MCF 10A (cell line): ENCODE measurements at regions not wholly inside any gene's neighbourhood (a gene's known extent, or its start where the extent isn't known, plus 50 kb on each side); places are given as distances from the start of the nearest gene placed in this dataset.

Experiments used
- BruUV-seq: library from RNA; stranded (reverse); fragments of 400-500 nt; replicated peaks from 2 replicates; lab custom pipeline; 2021; lab: Mats Ljungman, UMichigan
- CTCF ChIA-PET: fragments of 300-600 bp; sonication (Branson Sonifier 250); formaldehyde crosslinking; extraction: SDS; loops from one replicate; lab custom pipeline; 2021; ENCODE audit warnings: antibody characterized with exemption, inconsistent platforms; lab: Yijun Ruan, JAX
- POLR2A ChIA-PET: fragments of 300-600, 350-650 bp; sonication (Branson Sonifier 250); formaldehyde crosslinking; extraction: SDS; loops from one replicate; lab custom pipeline; 2020; ENCODE audit warnings: antibody characterized with exemption, inconsistent platforms; lab: Yijun Ruan, JAX
- DNase-seq: peaks from one replicate; pipeline ENCODE4 v3.0.0-alpha.2; 2018; ENCODE audit not compliant: unreplicated experiment
- H3K27ac Mint-ChIP-seq: one replicate; pipeline ENCODE4 v1.8.0; 2022; ENCODE audit warnings: mild to moderate bottlenecking, low read depth, mixed read lengths; ENCODE audit not compliant: unreplicated experiment
- H3K27me3 Mint-ChIP-seq: one replicate; pipeline ENCODE4 v1.8.0; 2022; ENCODE audit warnings: mixed read lengths; ENCODE audit not compliant: insufficient read depth, unreplicated experiment
- H3K36me3 Mint-ChIP-seq: one replicate; pipeline ENCODE4 v1.8.0; 2022; ENCODE audit warnings: mild to moderate bottlenecking, moderate library complexity, mixed read lengths; ENCODE audit not compliant: insufficient read depth, unreplicated experiment
- H3K4me1 Mint-ChIP-seq: one replicate; pipeline ENCODE4 v1.8.0; 2022; ENCODE audit warnings: mixed read lengths; ENCODE audit not compliant: insufficient read depth, unreplicated experiment
- H3K4me3 Mint-ChIP-seq: one replicate; pipeline ENCODE4 v1.8.0; 2022; ENCODE audit warnings: mild to moderate bottlenecking, moderate library complexity, mixed read lengths; ENCODE audit not compliant: unreplicated experiment
- H3K9me3 Mint-ChIP-seq: one replicate; pipeline ENCODE4 v1.8.0; 2022; ENCODE audit warnings: mixed read lengths; ENCODE audit not compliant: unreplicated experiment
- intact Hi-C: fragments of 100-400 bp; cut with micrococcal nuclease; formaldehyde crosslinking; loops from 2 replicates; pipeline ENCODE4 v1.14.1; 2022
- TF ChIP-seq, protein P1 (sequence below): fragments of 200-600 bp; IDR thresholded peaks from one replicate; pipeline ENCODE4 v1.8.0; 2022; ENCODE audit warnings: antibody characterized with exemption, mild to moderate bottlenecking; ENCODE audit not compliant: unreplicated experiment

DNA sequence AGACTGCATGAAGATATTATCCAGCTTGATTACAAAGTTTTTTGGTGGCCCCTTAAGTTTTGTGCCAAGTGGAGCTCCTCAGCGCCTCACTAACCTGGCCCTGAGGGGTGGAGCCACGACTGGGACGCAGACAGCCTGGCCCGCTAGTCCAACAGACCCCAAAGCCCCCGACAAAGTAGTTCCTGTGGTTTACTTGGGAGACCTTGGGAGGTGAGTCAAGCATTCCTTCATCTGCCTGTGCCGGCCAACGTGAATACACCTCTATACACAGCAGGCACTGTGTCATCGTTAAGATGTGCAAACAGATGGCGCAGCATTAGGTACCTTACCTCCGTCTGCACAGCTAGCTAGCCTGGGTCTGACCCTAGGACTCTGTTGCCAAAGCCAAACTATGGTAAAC lies 55.0 kb upstream of the LAMA1 start:
- ChIA-PET POLR2A (no interaction called here), CTCF (interaction anchor here (0.6 to 1.3 kb wide), 5 partner anchors 18 to 1797 kb away, joined by 3 to 5 read pairs (median 3); no protein-coding TSS in a partner anchor)
- Mint-ChIP-seq H3K4me3 (no peak overlapping the region), H3K4me1 (no peaks in the 10 kb centered on the region), H3K9me3 (no peaks in the 10 kb centered on the region), H3K27me3 (no peaks in the 10 kb centered on the region), H3K36me3 (no peaks in the 10 kb centered on the region), H3K27ac (no peak overlapping the region)
- TF ChIP-seq, protein P1, sequence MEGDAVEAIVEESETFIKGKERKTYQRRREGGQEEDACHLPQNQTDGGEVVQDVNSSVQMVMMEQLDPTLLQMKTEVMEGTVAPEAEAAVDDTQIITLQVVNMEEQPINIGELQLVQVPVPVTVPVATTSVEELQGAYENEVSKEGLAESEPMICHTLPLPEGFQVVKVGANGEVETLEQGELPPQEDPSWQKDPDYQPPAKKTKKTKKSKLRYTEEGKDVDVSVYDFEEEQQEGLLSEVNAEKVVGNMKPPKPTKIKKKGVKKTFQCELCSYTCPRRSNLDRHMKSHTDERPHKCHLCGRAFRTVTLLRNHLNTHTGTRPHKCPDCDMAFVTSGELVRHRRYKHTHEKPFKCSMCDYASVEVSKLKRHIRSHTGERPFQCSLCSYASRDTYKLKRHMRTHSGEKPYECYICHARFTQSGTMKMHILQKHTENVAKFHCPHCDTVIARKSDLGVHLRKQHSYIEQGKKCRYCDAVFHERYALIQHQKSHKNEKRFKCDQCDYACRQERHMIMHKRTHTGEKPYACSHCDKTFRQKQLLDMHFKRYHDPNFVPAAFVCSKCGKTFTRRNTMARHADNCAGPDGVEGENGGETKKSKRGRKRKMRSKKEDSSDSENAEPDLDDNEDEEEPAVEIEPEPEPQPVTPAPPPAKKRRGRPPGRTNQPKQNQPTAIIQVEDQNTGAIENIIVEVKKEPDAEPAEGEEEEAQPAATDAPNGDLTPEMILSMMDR: no peak
- no TSS peak for BruUV-seq
- intact Hi-C loops: no loop called here
- DNase-seq: no peak

- TF ChIP-seq, protein P1: no peak
- DNase-seq: no peak
- no peaks in the 10 kb centered on the region for H3K9me3 Mint-ChIP-seq
- no peak overlapping the region for H3K27ac Mint-ChIP-seq
- no peaks in the 10 kb centered on the region for H3K27me3 Mint-ChIP-seq
- BruUV-seq: no TSS peak
- ChIA-PET POLR2A (no interaction called here), CTCF (no interaction called here)
- no peaks in the 10 kb centered on the region for H3K36me3 Mint-ChIP-seq
- no peaks in the 10 kb centered on the region for H3K4me1 Mint-ChIP-seq
- no peak overlapping the region for H3K4me3 Mint-ChIP-seq
- intact Hi-C loops: no loop called here
Measured at GRCh38 chr18:7170292-7170691, 52.7 kb upstream of the LAMA1 start.

GRCh38 chr18:7169601-7170000 lies 52.0 kb upstream of the LAMA1 start:
- intact Hi-C loops: no loop called here
- Mint-ChIP-seq H3K9me3 (no peaks in the 10 kb centered on the region), H3K27ac (no peak overlapping the region), H3K27me3 (no peaks in the 10 kb centered on the region), H3K4me1 (no peaks in the 10 kb centered on the region), H3K36me3 (no peaks in the 10 kb centered on the region), H3K4me3 (no peak overlapping the region)
- ChIA-PET CTCF (interaction anchor here (1.5 kb wide), 1 partner anchor 147 kb away, joined by 4 read pairs; no protein-coding TSS in a partner anchor), POLR2A (interaction anchor here (0.9 kb wide), 1 partner anchor 36 kb away, joined by 4 read pairs; no protein-coding TSS in a partner anchor)
- BruUV-seq: no TSS peak
- DNase-seq: no peak
- TF ChIP-seq, protein P1: no peak

DNA sequence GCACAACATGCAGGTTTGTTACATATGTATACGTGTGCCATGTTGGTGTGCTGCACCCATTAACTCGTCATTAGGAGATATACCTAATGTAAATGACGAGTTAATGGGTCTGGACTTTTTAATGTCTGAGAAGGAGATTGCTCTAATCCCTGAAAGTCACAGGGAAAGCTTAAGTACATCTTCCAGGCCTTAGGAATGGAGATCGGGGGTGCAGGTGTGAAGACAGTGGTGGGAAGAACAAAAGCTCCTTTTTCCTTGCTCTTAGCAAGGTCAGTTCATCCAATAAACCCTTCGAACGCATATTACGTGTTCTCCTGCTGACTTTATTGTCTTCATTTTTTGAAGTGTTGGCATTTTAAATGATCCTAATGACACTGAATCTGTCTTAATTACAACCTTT lies 50.8 kb upstream of the LAMA1 start:
- Mint-ChIP-seq H3K4me3 (no peak overlapping the region), H3K4me1 (no peaks in the 10 kb centered on the region), H3K27me3 (no peaks in the 10 kb centered on the region), H3K9me3 (no peaks in the 10 kb centered on the region), H3K36me3 (no peaks in the 10 kb centered on the region), H3K27ac (no peak overlapping the region)
- intact Hi-C loops: no loop called here
- BruUV-seq: no TSS peak
- ChIA-PET POLR2A (no interaction called here), CTCF (interaction anchor here (0.6 to 1.5 kb wide), 4 partner anchors 9 to 1183 kb away, joined by 3 to 11 read pairs (median 4); no protein-coding TSS in a partner anchor)
- TF ChIP-seq, protein P1: no peak
- no peak for DNase-seq
